ENCODE measurements at regions not wholly inside any gene's neighbourhood (a gene's known extent, or its start where the extent isn't known, plus 50 kb on each side); places are given as distances from the start of the nearest gene placed in this dataset.

- DNase-seq (ENCODE audit: low read depth), result no peak
Observed at GRCh38 chr18:61756244-61756643, 136.6 kb downstream of the RNF152 start.

- DNase-seq (ENCODE audit: low read depth), result no peak
Observed at GRCh38 chr18:61755555-61755954, 137.3 kb downstream of the RNF152 start.

DNA sequence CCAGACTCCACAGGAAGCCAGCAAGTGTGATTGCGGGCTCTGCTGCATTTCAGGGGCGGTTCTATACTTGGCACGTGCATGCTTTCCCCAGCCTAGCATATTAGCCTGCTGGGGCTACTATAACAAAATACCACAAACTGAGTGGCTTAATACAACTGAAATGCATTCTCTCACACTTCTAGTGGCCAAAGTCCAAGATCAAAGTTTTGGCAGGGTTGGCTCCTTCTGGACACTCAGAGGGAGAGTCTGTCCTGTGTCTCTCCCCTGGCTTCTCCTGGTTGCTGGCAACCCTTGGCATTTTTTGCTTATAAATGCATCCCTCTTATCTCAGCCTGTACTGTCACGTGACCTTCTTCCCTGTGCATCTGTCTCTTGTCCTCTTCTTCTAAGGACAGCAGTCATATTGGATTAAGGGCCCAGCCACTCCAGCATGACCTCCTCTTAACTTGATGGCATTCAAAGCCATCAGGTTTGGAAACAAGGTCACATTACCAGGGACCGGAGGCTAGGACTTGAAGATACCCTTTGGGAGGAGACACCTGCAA, 138.7 kb downstream of the RNF152 start:
- no peak for DNase-seq (ENCODE audit: low read depth)

DNA sequence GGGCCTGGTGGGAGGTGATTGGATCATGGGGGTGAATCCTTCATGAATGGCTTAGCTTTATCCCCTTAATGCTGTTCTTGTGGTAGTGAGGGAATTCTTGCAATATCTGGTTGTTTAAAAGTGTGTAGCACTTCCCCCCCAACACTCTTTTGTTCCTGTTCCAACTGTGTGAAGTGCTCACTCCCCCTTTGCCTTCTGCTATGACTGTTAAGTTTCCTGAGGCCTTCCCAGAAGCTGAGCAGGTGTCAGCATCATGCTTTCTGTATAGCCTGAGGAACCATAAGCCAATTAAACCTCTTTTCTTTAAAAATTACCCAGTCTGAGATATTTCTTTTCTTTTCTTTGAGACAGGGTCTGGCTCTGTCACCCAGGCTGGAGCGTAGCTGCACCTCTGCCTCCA, 139.4 kb downstream of the RNF152 start:
- DNase-seq (ENCODE audit: low read depth), result no peak

DNA sequence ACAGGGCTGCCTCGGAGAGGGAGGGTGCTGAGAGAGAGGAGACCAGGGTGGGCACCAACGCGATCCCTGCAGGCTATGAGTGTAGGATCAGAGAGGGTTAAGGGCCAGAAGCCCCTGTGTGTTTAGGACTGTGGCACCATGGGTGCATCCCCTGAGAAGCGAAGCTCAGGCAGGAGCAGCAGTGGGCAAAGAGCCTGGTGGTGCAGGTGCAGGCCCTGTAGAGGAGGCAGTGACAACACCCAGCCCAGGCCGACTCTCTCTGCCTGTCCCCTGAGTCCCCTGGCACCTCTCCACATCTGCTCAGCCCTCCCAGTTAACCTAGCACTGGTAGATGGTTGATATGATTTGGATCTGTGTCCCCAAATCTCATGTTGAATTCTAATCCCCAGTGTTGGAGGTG, 139.8 kb downstream of the RNF152 start:
- DNase-seq (ENCODE audit: low read depth), result no peak

- no peak for DNase-seq (ENCODE audit: low read depth)
Observed at GRCh38 chr18:61750840-61751668, 141.8 kb downstream of the RNF152 start.

DNA sequence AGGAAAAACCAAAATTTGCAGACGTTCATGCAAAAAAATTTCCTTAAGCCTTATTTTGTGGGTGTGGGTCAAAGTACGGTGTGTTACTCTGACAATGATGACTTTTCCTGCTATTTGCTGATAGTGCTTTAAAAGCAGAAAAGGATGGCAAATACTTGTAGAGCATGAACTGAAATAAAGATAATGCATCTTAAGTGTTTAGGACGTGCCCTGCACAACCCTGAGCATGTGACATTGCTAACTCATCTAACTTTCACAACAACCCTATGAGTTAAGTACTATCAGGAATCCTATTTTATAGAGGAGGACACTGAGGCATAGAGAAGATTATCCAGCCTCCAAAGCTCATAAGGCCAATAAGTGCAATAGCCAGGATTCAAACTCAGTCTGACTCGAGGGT, 143.3 kb downstream of the RNF152 start:
- DNase-seq (ENCODE audit: low read depth), result no peak

GRCh38 chr18:61749031-61749430, 143.8 kb downstream of the RNF152 start:
- no peak for DNase-seq (ENCODE audit: low read depth)

- no peak for DNase-seq (ENCODE audit: low read depth)
Observed at GRCh38 chr18:61748004-61748403, 144.8 kb downstream of the RNF152 start.

DNA sequence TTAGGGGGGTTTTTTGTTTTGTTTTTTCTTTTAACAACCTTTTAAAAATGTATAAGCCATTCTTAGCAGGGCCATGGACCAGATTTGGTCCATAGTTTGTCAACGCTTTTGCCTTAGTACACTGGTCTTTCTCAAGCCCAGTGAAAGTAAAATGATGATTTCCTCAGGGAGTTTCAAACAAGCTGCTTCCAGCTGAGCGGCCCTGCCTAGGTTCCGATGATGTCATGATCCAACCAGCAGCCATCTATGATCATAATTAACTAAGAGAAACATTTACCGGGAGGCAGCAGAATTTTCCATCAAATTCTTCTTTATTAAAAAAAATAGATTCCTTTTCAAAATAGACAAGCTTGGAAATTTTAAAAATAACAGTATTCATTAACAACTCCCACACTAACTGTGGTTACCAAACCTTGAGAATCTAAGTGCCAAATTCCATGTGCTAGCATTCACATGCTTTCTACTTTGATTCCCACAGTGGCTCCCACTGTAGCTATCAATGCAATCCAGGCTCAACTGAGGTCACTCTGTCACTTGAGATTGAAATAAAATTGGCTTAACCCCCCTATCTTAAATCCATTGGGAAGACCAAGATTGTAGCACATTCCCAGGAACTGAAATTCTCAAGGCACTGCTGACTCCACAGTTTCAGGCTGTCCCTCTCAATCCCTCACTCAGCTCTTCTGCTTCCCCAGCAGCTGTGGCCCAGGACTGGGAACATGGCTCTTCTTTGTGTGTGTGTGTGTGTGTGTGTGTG, 148.9 kb downstream of the RNF152 start:
- DNase-seq (ENCODE audit: low read depth), result peak; percentile 22

DNA sequence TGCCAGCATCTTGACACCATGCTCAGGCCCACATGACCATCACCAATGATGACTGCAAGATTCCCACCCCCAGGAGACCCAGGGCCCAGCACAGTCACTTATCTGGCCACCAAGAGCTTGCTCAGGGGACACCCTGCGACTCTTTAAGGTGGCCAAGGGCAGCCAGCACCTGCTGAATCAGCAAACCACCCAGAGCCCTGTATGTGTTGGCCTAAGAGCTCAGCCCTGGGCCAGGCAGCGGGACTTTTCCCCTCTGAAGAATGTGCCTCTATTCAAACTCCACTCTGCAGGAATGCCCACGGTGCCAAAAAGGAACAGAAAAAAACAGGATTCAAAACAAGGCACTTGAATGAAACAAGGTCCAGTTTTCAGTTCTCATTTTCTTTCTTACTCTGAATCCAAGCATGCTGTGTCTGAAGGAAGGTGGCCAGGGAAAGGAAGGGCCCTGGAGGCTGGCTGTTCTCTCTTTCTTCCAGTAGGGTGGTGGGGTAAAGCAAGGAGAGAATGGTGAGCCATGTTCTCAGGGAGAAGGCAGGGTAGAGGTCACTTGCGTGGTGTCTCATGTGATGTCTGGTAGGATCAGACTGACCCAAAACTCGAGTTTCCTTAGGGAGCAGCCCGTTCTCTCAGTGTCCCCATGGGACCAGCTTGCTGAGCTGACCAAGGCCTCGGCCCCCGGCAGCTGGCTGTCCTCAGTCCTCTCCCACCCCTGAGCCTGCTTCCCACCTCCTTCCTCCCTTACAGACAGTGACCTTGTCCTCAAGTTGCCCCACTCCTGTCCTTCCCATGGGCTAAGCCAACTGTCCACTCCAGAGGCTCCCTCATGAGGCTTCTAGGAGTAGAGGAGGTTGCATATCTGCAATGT, 150.0 kb downstream of the RNF152 start:
- DNase-seq (ENCODE audit: low read depth), result no peak

- no peak for DNase-seq (ENCODE audit: low read depth)
Observed at GRCh38 chr18:61741881-61742454, 150.8 kb downstream of the RNF152 start.

- DNase-seq (ENCODE audit: low read depth), result peak; percentile 19
Observed at GRCh38 chr18:61738488-61738887, 154.3 kb downstream of the RNF152 start.

DNA sequence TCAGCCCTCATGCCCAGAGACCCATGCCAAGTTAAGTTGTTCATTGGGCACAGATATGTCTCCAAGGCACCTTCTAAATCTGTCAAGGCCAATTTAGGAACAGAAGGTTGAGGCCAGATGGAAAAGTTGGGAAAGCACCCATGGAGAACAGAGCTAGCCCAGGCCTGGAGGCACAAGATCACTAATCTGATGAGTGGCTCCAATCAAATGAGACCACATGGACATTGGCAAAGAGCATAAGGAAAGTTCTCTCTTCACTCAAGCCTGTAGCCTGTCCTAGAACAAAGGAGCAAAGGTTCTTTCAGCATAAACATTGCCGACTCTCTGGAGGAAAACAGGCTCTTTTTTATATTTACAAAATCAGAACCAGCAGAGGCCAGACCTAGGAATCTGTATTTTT, 154.8 kb downstream of the RNF152 start:
- DNase-seq (ENCODE audit: low read depth), result no peak

- no peak for DNase-seq (ENCODE audit: low read depth)
Observed at GRCh38 chr18:61736133-61736532, 156.7 kb downstream of the RNF152 start.

- no peak for DNase-seq (ENCODE audit: low read depth)
Observed at GRCh38 chr18:61735564-61736102, 157.2 kb downstream of the RNF152 start.

DNA sequence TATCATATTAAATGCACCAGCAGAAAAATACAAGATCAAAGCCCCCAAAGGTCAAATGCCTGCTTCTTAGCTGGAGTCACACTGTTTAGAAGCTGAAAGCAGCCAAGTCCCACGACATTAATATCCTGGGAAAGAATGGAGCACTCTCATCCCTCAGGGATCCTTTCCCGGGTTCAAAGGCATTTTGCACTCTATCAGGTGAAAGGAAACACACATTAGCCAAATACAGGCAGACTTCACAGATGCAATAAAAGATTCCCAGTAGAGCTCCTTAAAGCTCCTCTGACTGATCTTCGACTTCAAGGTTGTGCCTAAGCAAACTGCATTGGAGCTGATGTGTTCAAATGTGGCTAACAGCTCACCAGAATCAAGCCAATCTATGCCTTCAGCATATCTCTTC, 158.4 kb downstream of the RNF152 start:
- no peak for DNase-seq (ENCODE audit: low read depth)

GRCh38 chr18:61732854-61733253, 160.0 kb downstream of the RNF152 start:
- DNase-seq (ENCODE audit: low read depth), result no peak

DNA sequence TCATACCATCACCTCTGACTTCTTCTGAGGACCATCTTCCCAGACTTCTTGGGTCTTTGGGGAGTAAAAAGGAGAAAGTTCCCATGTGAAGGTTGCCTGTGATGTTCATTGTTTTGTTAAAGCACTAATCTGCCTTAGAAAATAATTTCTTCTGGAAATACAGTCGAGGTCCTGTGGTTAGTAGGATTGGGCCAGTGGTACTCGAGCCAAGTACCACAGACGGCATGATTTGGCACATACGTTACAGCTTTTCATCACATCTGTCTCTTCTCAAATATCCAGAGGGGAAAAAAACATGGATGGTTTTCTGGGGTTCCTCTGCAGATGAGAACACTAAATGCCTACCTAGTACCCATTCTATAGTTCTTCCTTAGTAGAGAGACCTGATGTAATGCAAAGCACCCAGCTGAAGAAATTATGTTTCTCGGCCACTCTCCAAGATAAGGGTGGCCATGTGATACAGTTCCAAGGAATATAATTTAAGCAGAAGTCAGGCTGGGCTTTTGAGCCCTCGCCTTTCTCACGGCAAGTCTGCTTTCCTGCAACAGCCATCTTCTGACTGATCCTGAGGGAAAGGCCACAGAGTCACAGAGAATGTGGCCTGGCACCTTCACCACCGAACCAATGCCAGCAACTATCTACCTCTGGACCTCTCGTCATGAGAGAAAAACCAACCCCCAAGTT, 161.0 kb downstream of the RNF152 start:
- DNase-seq (ENCODE audit: low read depth), result no peak

DNA sequence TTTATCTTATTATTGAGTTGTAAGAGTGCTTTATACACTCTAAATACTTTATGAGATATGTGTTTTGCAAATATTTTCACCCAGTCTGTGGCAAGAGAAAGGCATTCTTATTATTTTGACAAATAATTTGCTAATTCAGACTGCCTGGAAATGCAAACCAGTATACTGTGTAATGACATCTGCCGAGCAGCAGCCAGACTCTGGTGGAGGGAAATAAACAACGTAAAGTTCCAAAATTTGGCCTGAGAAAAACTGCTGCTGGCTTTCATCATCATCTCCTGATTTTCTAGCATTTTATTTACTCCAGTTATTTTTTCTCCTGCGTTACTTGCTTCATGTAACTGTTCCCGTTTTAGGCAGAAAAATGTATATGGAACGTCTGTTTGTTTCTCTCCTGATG, 161.6 kb downstream of the RNF152 start:
- DNase-seq (ENCODE audit: low read depth), result no peak

DNA sequence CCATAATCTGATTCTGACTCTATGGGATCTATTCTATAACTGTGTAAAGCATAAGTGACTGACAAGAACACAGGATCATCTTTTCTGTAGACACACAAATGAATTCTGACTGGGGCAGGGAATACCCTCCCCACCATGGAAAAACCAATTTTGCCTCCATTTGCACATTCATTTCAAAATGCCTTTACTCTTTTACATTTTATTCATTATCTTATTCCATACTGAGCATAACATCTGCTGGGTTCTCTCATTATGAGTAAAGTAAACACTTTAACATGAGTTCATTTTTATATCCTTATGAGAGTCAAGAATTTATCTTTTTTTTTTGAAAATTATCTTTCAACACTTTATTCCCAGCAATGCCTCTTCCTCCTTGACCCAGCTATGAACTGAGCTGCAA, 163.5 kb downstream of the RNF152 start:
- DNase-seq (ENCODE audit: low read depth), result no peak
